ENCODE measurements at regions not wholly inside any gene's neighbourhood (a gene's known extent, or its start where the extent isn't known, plus 50 kb on each side); places are given as distances from the start of the nearest gene placed in this dataset.
"Not testable (repeated sequence)": the region's sequence is repeated elsewhere in the genome, so short reads cannot be mapped to it uniquely, and the experiment has no call there.

DNA sequence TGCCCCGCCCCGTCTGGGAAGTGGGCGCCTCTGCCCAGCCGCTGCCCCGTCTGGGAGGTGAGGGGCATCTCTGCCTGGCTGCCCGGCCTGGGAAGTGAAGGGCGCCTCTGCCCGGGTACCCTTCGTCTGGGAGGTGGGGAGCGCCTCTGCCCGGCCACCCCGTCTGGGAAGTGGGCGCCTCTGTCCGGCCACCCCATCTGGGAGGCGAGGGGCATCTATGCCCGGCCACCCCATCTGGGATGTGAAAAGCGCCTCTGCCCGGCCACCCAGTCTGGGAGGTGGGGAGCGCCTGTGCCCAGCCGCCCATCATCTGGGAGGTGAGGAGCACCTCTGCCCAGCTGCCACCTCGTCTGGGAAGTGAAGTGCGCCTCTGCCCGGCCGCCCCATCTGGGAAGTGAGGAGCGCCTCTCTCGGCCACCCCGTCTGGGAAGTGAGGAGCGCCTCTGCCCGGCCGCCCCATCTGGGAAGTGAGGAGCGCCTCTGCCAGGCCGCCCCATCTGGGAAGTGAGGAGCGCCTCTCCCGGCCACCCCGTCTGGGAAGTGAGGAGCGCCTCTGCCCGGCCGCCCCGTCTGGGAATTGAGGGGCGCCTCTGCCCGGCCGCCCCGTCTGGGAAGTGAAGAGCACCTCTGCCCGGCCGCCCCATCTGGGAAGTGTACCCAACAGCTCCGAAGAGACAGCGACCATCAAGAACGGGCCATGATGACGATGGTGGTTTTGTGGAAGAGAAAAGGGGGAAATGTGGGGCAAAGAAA, 58.3 kb upstream of the PARP8 start:
- TF ChIP-seq, protein P1, sequence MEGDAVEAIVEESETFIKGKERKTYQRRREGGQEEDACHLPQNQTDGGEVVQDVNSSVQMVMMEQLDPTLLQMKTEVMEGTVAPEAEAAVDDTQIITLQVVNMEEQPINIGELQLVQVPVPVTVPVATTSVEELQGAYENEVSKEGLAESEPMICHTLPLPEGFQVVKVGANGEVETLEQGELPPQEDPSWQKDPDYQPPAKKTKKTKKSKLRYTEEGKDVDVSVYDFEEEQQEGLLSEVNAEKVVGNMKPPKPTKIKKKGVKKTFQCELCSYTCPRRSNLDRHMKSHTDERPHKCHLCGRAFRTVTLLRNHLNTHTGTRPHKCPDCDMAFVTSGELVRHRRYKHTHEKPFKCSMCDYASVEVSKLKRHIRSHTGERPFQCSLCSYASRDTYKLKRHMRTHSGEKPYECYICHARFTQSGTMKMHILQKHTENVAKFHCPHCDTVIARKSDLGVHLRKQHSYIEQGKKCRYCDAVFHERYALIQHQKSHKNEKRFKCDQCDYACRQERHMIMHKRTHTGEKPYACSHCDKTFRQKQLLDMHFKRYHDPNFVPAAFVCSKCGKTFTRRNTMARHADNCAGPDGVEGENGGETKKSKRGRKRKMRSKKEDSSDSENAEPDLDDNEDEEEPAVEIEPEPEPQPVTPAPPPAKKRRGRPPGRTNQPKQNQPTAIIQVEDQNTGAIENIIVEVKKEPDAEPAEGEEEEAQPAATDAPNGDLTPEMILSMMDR (conservative IDR thresholded peaks at IDR 0.05; ENCODE audit: low read depth in 2 of 2): not testable (repeated sequence)
- TF ChIP-seq POLR2AphosphoS5 (IDR thresholded peaks at IDR 0.05; ENCODE audit: low read depth); EZH2 (IDR thresholded peaks at IDR 0.05; ENCODE audit: low read depth, unreplicated experiment); REST (IDR thresholded peaks at IDR 0.05; ENCODE audit: unreplicated experiment); CREB1 (CRISPR knock-in tag; IDR thresholded peaks at IDR 0.05; ENCODE audit: low read depth); EZH2phosphoT487 (IDR thresholded peaks at IDR 0.05; ENCODE audit: unreplicated experiment); JUNB (IDR thresholded peaks at IDR 0.05; ENCODE audit: unreplicated experiment); ZNF114 (CRISPR knock-in tag; IDR thresholded peaks at IDR 0.05): not testable (repeated sequence)
